ENCODE measurements at regions not wholly inside any gene's neighbourhood (a gene's known extent, or its start where the extent isn't known, plus 50 kb on each side); places are given as distances from the start of the nearest gene placed in this dataset.

- TF ChIP-seq CTCF (optimal IDR thresholded peaks at IDR 0.05 in 1 of 3, IDR thresholded peaks at IDR 0.05 in 1 of 3, conservative IDR thresholded peaks at IDR 0.05 in 1 of 3; ENCODE audit: extremely low read depth in 1 of 3, insufficient read depth in 2 of 3, low read length in 3 of 3) = no peak
- TF ChIP-seq EZH2 (IDR thresholded peaks at IDR 0.05; ENCODE audit: low read length) = no peak
- Histone ChIP-seq H3K4me3 (ENCODE audit: control insufficient read depth in 2 of 3, extremely low read depth in 1 of 3, insufficient read depth in 2 of 3, low read depth in 1 of 3, low read length in 3 of 3) (no peak overlapping the region), H3K27ac (ENCODE audit: control insufficient read depth, insufficient read depth, low read length) (no peak overlapping the region), H3K9me1 (ENCODE audit: control insufficient read depth, extremely low read depth, insufficient read depth, low read length) (no peaks in the 10 kb centered on the region), H3K9ac (ENCODE audit: control insufficient read depth, extremely low read depth, insufficient read depth, low read length) (no peak overlapping the region), H3K79me2 (ENCODE audit: control insufficient read depth, insufficient read depth, low read length) (no peaks in the 10 kb centered on the region), H3K4me1 (ENCODE audit: control insufficient read depth, extremely low read depth, insufficient read depth, low read length) (no peaks in the 10 kb centered on the region), H3K36me3 (ENCODE audit: control insufficient read depth in 2 of 2, extremely low read depth in 1 of 2, insufficient read depth in 2 of 2, low read length in 2 of 2) (no peaks in the 10 kb centered on the region), H2AFZ (ENCODE audit: control insufficient read depth, low read length) (no peak overlapping the region), H4K20me1 (ENCODE audit: control insufficient read depth, extremely low read depth, insufficient read depth, low read length) (no peaks in the 10 kb centered on the region), H3K27me3 (ENCODE audit: control insufficient read depth, extremely low read depth, insufficient read depth, low read length) (no peaks in the 10 kb centered on the region), H3K4me2 (ENCODE audit: control insufficient read depth, extremely low read depth, insufficient read depth, low read depth, low read length) (no peak overlapping the region), H3K9me3 (ENCODE audit: control insufficient read depth, low read depth, low read length) (no peaks in the 10 kb centered on the region)
- DNase-seq (ENCODE audit: low read depth, low spot score) (no peak), FAIRE-seq (no peak)
- dilution Hi-C loops (cut with MboI; ENCODE audit: extremely low pct_ligation_motif_present, low sequenced_read_pairs) = no loop called here
These were observed 167.4 kb upstream of the PRSS58 start for GRCh38 chr7:142425281-142425680.

GRCh38 chr7:142422621-142423020, 164.8 kb upstream of the PRSS58 start:
- no peaks in the 10 kb centered on the region for H3K9me3 ChIP-seq (ENCODE audit: control insufficient read depth, low read depth, low read length)
- no peaks in the 10 kb centered on the region for H3K4me1 ChIP-seq (ENCODE audit: control insufficient read depth, extremely low read depth, insufficient read depth, low read length)
- no peak overlapping the region for H2AFZ ChIP-seq (ENCODE audit: control insufficient read depth, low read length)
- H3K4me2 ChIP-seq (ENCODE audit: control insufficient read depth, extremely low read depth, insufficient read depth, low read depth, low read length) = no peak overlapping the region
- no peaks in the 10 kb centered on the region for H3K36me3 ChIP-seq (ENCODE audit: control insufficient read depth in 2 of 2, extremely low read depth in 1 of 2, insufficient read depth in 2 of 2, low read length in 2 of 2)
- no peaks in the 10 kb centered on the region for H3K9me1 ChIP-seq (ENCODE audit: control insufficient read depth, extremely low read depth, insufficient read depth, low read length)
- no peak for TF ChIP-seq CTCF (optimal IDR thresholded peaks at IDR 0.05 in 1 of 3, IDR thresholded peaks at IDR 0.05 in 1 of 3, conservative IDR thresholded peaks at IDR 0.05 in 1 of 3; ENCODE audit: extremely low read depth in 1 of 3, insufficient read depth in 2 of 3, low read length in 3 of 3)
- TF ChIP-seq EZH2 (IDR thresholded peaks at IDR 0.05; ENCODE audit: low read length) = no peak
- H3K9ac ChIP-seq (ENCODE audit: control insufficient read depth, extremely low read depth, insufficient read depth, low read length) = no peak overlapping the region
- DNase-seq (ENCODE audit: low read depth, low spot score) (no peak), FAIRE-seq (no peak)
- H3K27ac ChIP-seq (ENCODE audit: control insufficient read depth, insufficient read depth, low read length) = no peak overlapping the region
- no peak overlapping the region for H3K4me3 ChIP-seq (ENCODE audit: control insufficient read depth in 2 of 3, extremely low read depth in 1 of 3, insufficient read depth in 2 of 3, low read depth in 1 of 3, low read length in 3 of 3)
- H4K20me1 ChIP-seq (ENCODE audit: control insufficient read depth, extremely low read depth, insufficient read depth, low read length) = no peaks in the 10 kb centered on the region
- dilution Hi-C loops (cut with MboI; ENCODE audit: extremely low pct_ligation_motif_present, low sequenced_read_pairs) = no loop called here
- no peaks in the 10 kb centered on the region for H3K27me3 ChIP-seq (ENCODE audit: control insufficient read depth, extremely low read depth, insufficient read depth, low read length)
- no peaks in the 10 kb centered on the region for H3K79me2 ChIP-seq (ENCODE audit: control insufficient read depth, insufficient read depth, low read length)
